GM12865 (cell line): ENCODE measurements at regions not wholly inside any gene's neighbourhood (a gene's known extent, or its start where the extent isn't known, plus 50 kb on each side); places are given as distances from the start of the nearest gene placed in this dataset.

Experiments used
- DNase-seq: peaks from one replicate; pipeline ENCODE4 v3.0.0; 2010; ENCODE audit warnings: low read depth
- H3K4me3 ChIP-seq: 2 replicates; pipeline ENCODE4 v1.5.1; 2011; ENCODE audit warnings: mild to moderate bottlenecking, low read depth, low read length, control low read depth
- TF ChIP-seq, protein P1 (sequence below): IDR thresholded peaks from 2 replicates; pipeline ENCODE4 v1.5.1; 2011; ENCODE audit warnings: low read length, control low read depth, low read depth, inconsistent platforms; ENCODE audit not compliant: insufficient read depth; ENCODE audit errors: missing control alignments

DNA sequence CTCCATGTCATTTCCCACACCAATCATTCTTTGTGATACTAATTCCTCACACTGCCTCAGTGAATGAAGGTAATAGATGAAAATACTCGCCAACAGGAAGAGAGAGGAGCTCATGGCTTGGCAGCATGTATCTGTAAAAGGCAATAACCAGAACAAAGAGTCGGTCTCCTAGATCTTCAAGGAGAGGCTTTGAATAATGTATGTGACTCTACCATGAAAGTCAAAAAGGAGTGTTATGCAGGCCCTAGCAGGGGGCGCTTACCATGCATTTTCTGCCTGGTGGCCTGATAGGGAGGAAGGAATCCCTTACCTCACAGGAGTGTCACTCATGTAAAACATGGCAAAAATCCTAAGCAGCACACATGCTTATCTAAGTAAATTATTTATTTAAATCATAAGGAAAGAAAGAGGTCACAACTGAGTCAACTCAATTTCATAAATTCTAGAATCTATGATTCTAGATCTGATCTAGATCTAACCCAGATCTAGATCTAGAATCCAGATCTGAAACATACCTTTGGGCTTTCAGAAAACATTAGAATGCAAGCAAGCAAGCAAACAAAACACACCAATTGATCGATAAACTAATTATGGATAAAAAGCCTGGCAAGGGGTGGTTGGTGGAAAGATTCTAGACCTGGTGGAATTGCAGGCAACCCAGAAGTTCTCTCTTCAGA, 226.3 kb upstream of the KLF6 start:
- TF ChIP-seq, protein P1, sequence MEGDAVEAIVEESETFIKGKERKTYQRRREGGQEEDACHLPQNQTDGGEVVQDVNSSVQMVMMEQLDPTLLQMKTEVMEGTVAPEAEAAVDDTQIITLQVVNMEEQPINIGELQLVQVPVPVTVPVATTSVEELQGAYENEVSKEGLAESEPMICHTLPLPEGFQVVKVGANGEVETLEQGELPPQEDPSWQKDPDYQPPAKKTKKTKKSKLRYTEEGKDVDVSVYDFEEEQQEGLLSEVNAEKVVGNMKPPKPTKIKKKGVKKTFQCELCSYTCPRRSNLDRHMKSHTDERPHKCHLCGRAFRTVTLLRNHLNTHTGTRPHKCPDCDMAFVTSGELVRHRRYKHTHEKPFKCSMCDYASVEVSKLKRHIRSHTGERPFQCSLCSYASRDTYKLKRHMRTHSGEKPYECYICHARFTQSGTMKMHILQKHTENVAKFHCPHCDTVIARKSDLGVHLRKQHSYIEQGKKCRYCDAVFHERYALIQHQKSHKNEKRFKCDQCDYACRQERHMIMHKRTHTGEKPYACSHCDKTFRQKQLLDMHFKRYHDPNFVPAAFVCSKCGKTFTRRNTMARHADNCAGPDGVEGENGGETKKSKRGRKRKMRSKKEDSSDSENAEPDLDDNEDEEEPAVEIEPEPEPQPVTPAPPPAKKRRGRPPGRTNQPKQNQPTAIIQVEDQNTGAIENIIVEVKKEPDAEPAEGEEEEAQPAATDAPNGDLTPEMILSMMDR, result no peak
- no peak for DNase-seq
- no peak overlapping the region for H3K4me3 ChIP-seq

DNA sequence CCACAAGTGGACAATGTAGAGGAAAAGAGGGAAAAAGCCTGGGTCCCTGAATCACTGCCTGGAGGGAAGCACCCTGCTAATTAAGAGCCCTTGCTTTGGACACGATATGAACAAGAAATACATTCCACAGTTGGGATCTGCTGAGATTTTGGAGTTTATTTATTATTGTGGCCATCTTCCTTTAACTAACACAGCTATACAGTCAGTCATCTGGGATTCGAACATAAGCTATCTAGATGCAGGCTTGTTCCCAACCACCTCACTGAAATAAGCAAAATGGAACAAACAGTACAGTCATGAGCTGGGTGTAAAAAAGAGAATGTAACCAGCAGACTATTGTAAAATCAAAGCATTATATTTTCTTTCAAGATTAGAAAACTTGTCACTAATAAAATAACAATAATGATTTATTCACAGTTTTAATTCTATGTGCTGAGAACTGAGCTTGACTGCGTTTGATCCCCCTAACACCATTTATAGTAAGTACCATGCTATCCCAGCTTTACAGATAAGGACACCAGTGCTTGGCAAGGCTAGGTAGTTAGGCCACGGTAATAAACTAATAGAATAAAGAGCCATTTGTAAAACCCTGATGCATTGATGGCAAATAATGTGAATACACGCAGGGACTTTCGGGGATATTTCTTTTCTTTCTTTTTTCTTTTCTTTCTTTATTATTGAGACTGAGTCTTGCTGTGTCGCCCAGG, 223.8 kb upstream of the KLF6 start:
- no peak overlapping the region for H3K4me3 ChIP-seq
- no peak for DNase-seq
- TF ChIP-seq, protein P1, result no peak

DNA sequence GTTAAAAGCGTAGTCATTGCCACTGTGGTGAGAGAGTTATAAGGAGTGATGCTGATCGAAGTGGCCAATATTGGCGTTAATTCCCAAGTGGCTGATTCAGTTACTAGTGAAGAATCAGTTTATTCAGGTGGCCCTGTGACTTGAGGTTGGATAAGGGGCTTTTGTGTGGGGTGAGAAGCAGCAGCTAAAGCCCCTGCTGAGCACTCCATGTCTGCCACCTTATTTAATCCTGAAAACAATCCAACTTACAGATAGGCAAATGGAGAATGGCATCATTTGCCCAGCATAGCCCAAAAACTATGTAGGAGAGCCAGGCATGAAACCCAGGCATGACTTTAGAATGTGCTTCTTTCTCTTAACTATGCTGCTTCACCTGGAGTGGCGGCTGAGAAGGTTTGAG, 222.8 kb upstream of the KLF6 start:
- no peak overlapping the region for H3K4me3 ChIP-seq
- DNase-seq, result no peak
- TF ChIP-seq, protein P1, result no peak

DNA sequence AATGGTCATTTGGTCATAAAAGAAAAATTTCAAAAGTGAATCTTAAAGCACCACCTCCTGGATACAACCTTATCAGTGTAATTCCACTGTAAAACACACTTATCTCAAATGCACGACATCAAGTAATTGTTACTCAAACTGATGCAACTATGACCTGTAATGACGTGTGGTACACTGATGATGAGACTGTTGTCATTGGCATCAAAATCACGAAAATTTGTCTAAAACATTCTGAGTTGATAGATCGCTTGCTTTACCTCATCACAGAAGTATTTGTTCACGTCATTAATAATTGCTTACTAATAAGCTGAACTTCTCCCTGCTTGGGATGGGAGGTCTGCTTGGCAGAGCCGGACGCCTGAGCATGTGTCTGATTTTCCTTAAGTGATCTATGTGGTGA, 221.8 kb upstream of the KLF6 start:
- H3K4me3 ChIP-seq, result no peak overlapping the region
- TF ChIP-seq, protein P1, result no peak
- no peak for DNase-seq

DNA sequence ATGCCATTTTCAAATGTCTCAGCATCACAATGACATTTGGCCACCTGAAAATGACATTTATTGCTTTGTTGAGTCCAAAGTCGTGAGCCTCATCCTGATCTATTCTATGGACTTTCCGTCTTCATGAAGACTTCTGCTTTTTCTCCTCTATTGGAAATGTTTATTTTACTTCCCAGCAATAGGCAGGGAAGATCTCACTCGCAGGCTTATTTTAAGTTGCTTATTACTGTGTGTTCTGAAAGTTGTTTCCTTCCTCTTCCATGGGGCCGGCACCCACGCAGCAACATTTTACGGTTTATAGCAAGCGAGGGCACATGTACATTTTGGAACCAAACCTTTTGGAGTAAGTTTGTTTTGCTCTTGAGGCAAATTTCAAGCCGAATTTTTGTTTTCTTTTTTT, 221.0 kb upstream of the KLF6 start:
- TF ChIP-seq, protein P1, result no peak
- DNase-seq, result no peak
- no peak overlapping the region for H3K4me3 ChIP-seq

DNA sequence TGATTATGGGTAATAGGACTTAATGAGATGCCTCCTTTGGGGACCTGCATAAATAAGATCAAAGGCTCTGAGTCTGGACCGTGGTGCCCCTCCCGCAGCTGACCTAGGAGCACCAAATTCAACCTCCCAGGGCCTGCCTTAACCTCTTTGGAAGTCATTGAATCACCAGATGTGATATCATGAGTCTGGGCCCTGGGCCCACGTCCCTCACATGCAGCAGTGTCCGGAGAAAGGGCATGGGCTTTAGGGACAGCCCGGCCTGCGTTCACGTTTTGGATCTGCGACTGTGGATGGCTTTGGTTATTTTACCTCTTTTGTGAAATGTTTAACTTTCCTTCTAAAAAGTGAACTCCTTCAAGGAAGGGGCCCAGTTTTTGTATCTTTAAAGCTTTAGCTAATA, 220.0 kb upstream of the KLF6 start:
- DNase-seq, result no peak
- TF ChIP-seq, protein P1, result no peak
- no peak overlapping the region for H3K4me3 ChIP-seq
